Activated CD4-positive, alpha-beta T cell treated with anti-CD3 and anti-CD28 coated beads for 4 hours (primary cell): ENCODE measurements at regions not wholly inside any gene's neighbourhood (a gene's known extent, or its start where the extent isn't known, plus 50 kb on each side); places are given as distances from the start of the nearest gene placed in this dataset.

Experiments
- DNase-seq, 2 donors: peaks; one replicate each; pipeline ENCODE4 v3.0.0-alpha.2; 2020

- no peak for DNase-seq
Measured at GRCh38 chr2:128498086-128498485, 179.4 kb upstream of the HS6ST1 start.

- DNase-seq = no peak
Measured at GRCh38 chr2:128498589-128498988, 179.9 kb upstream of the HS6ST1 start.

DNA sequence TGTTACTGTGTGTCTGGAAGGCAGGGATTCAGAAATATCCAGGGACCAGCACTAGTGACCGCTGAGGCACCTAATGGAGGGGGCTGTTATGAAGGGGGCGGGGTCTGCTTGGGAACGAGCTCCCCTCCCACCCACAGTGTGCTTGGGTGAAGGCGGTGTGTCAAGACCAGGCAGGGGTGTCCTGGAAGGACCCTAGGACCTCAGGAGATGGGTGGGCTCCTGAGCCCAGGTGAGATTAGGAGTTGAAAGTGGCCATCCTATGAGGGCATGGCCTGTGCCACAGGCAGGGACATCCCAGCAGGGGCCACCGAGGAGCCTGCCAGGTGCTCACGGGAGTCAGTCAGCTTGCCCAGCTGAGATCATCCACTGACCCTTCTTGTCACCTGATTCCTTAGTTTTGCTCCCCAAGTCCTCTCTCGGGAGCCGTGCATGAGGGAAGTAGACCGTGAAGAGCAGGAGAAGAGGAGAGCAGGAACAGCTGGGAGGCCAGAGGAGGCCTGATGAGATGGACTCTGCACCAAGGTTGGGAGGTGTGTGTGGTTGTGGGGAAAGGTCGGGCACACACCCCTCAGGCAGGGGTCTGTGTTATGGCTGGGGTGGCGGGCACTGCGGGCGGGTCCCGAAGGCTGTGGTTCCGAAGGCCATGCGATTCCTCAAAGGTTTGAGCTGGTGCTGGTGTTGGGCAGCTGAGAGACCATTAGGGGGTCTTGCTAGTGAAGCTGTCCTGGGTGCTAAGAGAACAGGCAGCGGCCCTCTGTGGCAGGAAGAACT, 180.9 kb upstream of the HS6ST1 start:
- DNase-seq = no peak

- DNase-seq = no peak
Measured at GRCh38 chr2:128500138-128500800, 181.6 kb upstream of the HS6ST1 start.

GRCh38 chr2:128501006-128501690, 182.5 kb upstream of the HS6ST1 start:
- no peak for DNase-seq

- no peak for DNase-seq
Measured at GRCh38 chr2:128501700-128502099, 183.0 kb upstream of the HS6ST1 start.

- no peak for DNase-seq
Measured at GRCh38 chr2:128502200-128502599, 183.5 kb upstream of the HS6ST1 start.

- DNase-seq = no peak
Measured at GRCh38 chr2:128502638-128503246, 184.1 kb upstream of the HS6ST1 start.

- DNase-seq = no peak
Measured at GRCh38 chr2:128503399-128504245, 185.0 kb upstream of the HS6ST1 start.

DNA sequence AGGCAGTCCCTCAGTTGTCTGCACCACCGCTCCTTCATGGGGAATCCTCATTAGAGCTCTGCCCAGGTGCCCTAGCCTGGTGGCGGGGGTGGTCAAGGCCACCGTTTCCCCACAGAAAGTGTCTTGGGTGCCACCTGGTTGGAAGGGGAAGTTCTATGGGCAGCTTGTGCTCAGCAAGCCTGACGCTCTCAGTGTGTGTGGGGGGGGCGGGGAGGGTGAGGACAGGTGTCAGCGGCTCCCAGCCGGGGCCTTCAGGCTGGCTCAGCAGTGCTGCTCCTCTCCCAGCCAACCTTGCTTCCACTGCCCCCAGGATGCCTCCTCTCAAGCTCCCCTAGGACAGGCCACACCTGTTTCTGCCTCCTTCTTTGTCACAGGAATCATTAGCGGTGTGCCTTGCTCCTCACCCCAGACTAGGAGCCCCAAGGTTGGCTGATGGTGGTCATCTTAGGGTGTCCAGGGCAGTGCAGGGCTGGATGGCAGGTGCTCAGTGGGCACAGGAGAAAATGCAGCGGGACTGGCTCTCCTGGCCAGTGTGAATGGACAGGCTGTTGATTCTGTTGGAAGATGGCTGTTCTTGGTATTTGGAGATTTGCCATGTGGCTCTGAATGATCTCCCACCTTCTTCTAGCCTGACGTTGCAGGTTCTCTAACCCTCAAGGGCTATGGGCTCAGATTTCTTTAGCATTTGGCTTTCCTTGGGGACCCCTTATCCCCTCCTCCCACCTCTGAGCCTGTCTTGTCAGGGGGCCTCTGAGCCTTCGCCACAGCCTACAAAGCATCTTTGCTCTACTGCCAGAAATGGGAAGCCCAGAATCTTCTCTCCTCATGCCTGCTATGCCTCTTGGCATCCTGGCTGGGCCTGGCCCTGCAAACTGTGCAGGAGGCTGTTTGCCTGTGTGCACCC, 185.8 kb upstream of the HS6ST1 start:
- no peak for DNase-seq

DNA sequence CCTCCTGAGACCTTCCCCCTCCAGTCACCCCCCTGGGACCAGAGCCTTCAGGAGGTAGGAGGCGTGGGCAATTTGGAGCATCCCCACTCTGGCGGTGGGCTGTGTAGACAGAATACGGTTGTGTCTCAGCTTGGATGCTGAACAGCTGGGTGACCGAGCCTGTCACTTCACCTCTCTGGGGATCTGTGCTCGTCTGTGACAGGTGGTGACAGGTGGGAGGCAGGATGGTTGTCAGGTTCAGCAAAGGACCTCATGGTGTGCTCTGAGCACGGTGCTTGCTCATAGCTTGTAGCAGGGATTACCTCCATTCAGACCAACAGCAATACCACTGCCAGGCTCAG, 186.5 kb upstream of the HS6ST1 start:
- no peak for DNase-seq

DNA sequence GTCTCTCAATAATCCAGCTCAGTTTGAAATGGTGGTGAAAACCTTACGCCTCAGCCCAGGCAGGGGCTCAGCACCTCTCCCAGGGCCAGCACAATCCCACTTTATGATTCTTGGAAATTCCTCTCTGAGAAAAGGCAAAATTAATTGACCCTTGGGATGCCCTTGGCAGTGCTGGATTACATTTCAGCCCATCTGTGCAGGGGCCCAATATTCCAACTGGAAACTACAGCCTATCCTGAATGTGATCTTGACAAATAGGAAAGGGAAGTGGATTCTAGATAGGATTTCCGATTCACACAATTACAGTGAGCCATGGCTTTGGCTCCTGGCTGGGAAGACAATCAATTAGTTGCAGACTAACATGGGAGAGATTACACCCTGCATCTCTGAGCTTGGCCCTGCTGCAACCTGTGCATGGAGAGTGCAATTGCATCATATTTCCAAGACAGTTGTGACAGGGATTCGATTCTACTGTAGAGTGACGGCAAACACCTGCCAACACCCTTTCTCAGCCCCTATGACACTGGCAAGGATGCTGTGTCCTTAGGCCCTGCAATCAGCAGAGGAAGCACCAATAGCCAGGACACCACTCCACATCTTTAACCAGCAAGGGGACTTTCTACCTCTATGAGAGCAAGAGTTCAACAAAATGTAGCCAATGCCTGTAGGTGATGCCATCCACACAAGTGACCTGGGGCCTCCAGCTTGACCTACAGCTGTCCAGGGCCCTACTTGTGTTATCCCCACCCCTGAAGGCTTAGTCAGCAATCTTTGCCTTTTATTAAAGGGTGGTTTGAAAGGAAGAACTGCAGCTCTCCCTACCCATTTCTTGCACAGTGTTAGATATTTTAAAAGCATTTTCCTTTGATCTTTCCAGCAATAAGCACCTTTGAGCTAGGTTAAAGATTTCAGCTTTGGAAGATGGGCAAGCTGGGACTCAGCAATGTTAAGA, 187.2 kb upstream of the HS6ST1 start:
- no peak for DNase-seq

- DNase-seq = no peak
Measured at GRCh38 chr2:128506534-128506933, 187.9 kb upstream of the HS6ST1 start.

- no peak for DNase-seq
Measured at GRCh38 chr2:128510701-128511397, 192.2 kb upstream of the HS6ST1 start.

GRCh38 chr2:128511731-128512378, 193.2 kb upstream of the HS6ST1 start:
- DNase-seq = no peak

GRCh38 chr2:128512379-128513115, 193.9 kb upstream of the HS6ST1 start:
- DNase-seq = no peak

GRCh38 chr2:128513116-128513960, 194.7 kb upstream of the HS6ST1 start:
- no peak for DNase-seq

DNA sequence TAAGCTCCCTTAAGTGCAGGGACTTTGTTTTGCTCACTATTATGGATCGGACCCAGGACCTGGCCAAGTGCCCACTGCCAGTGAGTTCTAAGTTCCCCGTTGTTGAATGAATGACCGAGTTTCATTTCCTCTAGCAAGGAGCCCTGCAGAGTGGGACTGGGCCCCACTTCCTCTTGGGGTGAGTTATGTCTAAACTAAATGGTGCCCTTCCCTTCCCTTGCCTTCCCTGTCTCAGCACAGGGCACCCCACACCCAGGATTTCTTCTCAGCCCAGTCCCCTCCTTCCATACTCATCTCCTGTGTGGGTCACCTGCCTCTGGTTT, 195.3 kb upstream of the HS6ST1 start:
- no peak for DNase-seq
